ENCODE measurements at regions not wholly inside any gene's neighbourhood (a gene's known extent, or its start where the extent isn't known, plus 50 kb on each side); places are given as distances from the start of the nearest gene placed in this dataset.
"Not testable (repeated sequence)": the region's sequence is repeated elsewhere in the genome, so short reads cannot be mapped to it uniquely, and the experiment has no call there.

GRCh38 chr4:164595751-164596150, 158.2 kb upstream of the SMIM31 start:
- H3K4me1 ChIP-seq = no peaks in the 10 kb centered on the region

DNA sequence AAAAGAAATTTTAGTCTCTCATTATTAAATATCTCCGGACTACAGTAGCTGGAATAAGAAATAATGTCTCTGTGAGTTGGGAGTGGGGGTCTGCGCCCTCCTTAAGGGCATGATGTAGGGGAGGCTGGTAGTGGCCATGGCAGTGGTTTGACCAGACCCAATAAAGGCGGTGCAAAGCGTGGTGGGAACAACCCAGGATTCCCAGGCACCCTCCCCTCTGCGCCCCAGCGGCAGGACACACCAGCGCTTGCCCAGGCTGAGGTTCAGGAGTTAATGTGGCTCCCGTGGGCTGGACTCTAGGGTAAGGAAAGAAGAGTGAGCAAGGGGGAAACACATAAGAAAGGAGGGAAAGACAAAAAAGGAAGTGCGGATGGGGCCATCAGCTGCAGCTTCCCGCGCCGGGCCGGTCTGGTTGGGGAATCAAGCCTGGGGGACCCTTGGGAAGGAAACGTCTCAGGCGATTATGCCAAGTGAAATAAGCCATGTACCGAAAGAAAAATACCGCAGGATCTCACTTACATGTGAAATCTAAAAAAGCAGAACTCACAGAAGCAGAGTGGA, 157.5 kb upstream of the SMIM31 start:
- Histone ChIP-seq H3K27me3 (no peaks in the 10 kb centered on the region), H3K9me3 (no peaks in the 10 kb centered on the region), H3K4me1 (no peaks in the 10 kb centered on the region), H3K36me3 (no peaks in the 10 kb centered on the region), H3K4me3 (no peak overlapping the region), H3K27ac (no peak overlapping the region)
- DNase-seq (ENCODE audit: low spot score in 2 of 2) = no peak
- WGBS = 88% methylated on average over 17 of the region's 17 CpGs
- TF ChIP-seq POLR2A (IDR thresholded peaks at IDR 0.05) (no peak), POLR2AphosphoS5 (IDR thresholded peaks at IDR 0.05) (no peak), EP300 (IDR thresholded peaks at IDR 0.05) (no peak)
- TF ChIP-seq, protein P1, sequence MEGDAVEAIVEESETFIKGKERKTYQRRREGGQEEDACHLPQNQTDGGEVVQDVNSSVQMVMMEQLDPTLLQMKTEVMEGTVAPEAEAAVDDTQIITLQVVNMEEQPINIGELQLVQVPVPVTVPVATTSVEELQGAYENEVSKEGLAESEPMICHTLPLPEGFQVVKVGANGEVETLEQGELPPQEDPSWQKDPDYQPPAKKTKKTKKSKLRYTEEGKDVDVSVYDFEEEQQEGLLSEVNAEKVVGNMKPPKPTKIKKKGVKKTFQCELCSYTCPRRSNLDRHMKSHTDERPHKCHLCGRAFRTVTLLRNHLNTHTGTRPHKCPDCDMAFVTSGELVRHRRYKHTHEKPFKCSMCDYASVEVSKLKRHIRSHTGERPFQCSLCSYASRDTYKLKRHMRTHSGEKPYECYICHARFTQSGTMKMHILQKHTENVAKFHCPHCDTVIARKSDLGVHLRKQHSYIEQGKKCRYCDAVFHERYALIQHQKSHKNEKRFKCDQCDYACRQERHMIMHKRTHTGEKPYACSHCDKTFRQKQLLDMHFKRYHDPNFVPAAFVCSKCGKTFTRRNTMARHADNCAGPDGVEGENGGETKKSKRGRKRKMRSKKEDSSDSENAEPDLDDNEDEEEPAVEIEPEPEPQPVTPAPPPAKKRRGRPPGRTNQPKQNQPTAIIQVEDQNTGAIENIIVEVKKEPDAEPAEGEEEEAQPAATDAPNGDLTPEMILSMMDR (IDR thresholded peaks at IDR 0.05) = no peak

More at GRCh38 chr4:164595751-164596150, 158.2 kb upstream of the SMIM31 start:
- no peak for DNase-seq (ENCODE audit: low spot score in 2 of 2)
- no peak overlapping the region for H3K4me3 ChIP-seq
- H3K9me3 ChIP-seq = no peaks in the 10 kb centered on the region
- 80% methylated on average over 4 of the region's 4 CpGs for WGBS
- no peak for TF ChIP-seq POLR2A (IDR thresholded peaks at IDR 0.05)
- TF ChIP-seq POLR2AphosphoS5 (IDR thresholded peaks at IDR 0.05) = no peak
- TF ChIP-seq EP300 (IDR thresholded peaks at IDR 0.05) = no peak
- TF ChIP-seq, protein P1 (IDR thresholded peaks at IDR 0.05) = no peak
- no peaks in the 10 kb centered on the region for H3K36me3 ChIP-seq
- H3K27me3 ChIP-seq = no peaks in the 10 kb centered on the region
- no peak overlapping the region for H3K27ac ChIP-seq

DNA sequence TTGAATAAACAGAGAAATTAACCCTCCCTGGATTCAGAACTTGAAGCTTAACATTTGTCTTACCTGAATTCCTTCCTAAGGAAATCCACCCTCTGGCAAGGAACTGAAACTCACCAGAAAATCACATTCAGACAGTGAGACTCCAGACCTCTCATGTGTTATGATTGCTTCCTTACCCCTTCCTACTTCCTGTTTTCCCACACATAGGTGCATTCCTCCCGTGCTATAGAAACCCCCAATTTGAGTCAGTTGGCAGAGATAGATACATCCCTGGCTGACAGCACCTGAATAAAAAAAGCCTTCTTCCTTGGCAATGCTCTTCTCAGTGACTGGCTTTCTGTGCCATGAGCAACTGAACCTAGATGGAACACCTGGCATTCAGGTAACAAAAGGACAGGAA, 157.0 kb upstream of the SMIM31 start:
- Histone ChIP-seq H3K36me3 (no peaks in the 10 kb centered on the region), H3K9me3 (no peaks in the 10 kb centered on the region), H3K27me3 (no peaks in the 10 kb centered on the region), H3K4me3 (no peak overlapping the region), H3K4me1 (no peaks in the 10 kb centered on the region), H3K27ac (no peak overlapping the region)
- DNase-seq (ENCODE audit: low spot score in 2 of 2) = no peak
- WGBS = 13% methylated on average over 1 of the region's 1 CpG
- TF ChIP-seq EP300 (IDR thresholded peaks at IDR 0.05) (no peak), POLR2AphosphoS5 (IDR thresholded peaks at IDR 0.05) (no peak), POLR2A (IDR thresholded peaks at IDR 0.05) (no peak)
- TF ChIP-seq, protein P1 (IDR thresholded peaks at IDR 0.05) = no peak

DNA sequence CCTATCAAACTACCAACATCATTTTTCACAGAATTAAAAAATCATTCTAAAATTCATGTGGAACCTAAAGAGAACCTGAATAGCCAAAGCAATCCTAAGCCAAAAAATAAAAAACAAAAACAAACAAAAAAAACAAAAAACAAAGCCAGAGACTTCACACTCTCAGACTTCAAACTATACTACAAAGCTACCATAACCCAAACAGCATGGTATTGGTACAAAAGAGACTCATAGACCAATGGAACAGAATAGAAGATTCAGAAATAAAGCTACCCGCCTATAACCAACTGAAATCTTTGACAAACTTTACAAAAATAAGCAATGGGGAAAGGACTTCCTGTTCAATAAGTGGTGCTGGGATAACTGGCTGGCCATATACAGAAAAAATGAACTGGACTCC, 152.3 kb upstream of the SMIM31 start:
- no peak overlapping the region for H3K27ac ChIP-seq
- no peaks in the 10 kb centered on the region for H3K36me3 ChIP-seq
- 92% methylated on average over 1 of the region's 1 CpG for WGBS
- no peak overlapping the region for H3K4me3 ChIP-seq
- H3K9me3 ChIP-seq = no peaks in the 10 kb centered on the region
- no peak for TF ChIP-seq POLR2AphosphoS5 (IDR thresholded peaks at IDR 0.05)
- TF ChIP-seq, protein P1 (IDR thresholded peaks at IDR 0.05) = no peak
- TF ChIP-seq POLR2A (IDR thresholded peaks at IDR 0.05) = no peak
- no peak for TF ChIP-seq EP300 (IDR thresholded peaks at IDR 0.05)
- no peak for DNase-seq (ENCODE audit: low spot score in 2 of 2)
- H3K27me3 ChIP-seq = no peaks in the 10 kb centered on the region
- no peaks in the 10 kb centered on the region for H3K4me1 ChIP-seq

GRCh38 chr4:164605791-164606190, 148.1 kb upstream of the SMIM31 start:
- H3K36me3 ChIP-seq; H3K9me3 ChIP-seq; H3K27me3 ChIP-seq; DNase-seq (ENCODE audit: low spot score in 2 of 2); H3K4me3 ChIP-seq; H3K4me1 ChIP-seq; H3K27ac ChIP-seq: not testable (repeated sequence)
- WGBS = 74% methylated on average over 6 of the region's 6 CpGs

- H3K9me3 ChIP-seq = no peaks in the 10 kb centered on the region
- H3K27ac ChIP-seq = no peak overlapping the region
- H3K4me3 ChIP-seq = no peak overlapping the region
- TF ChIP-seq POLR2A (IDR thresholded peaks at IDR 0.05) (no peak), EP300 (IDR thresholded peaks at IDR 0.05) (no peak)
- TF ChIP-seq, protein P1 (IDR thresholded peaks at IDR 0.05) = no peak
- H3K27me3 ChIP-seq = no peaks in the 10 kb centered on the region
- DNase-seq (ENCODE audit: low spot score in 2 of 2) = no peak
- H3K36me3 ChIP-seq = no peaks in the 10 kb centered on the region
- H3K4me1 ChIP-seq = no peaks in the 10 kb centered on the region
Observed at GRCh38 chr4:164606478-164606877, 147.5 kb upstream of the SMIM31 start.

Data from suprapubic skin (tissue), 4 donors.